ENCODE measurements at regions not wholly inside any gene's neighbourhood (a gene's known extent, or its start where the extent isn't known, plus 50 kb on each side); places are given as distances from the start of the nearest gene placed in this dataset.

GRCh38 chr16:86669285-86669805 lies 91.0 kb downstream of the FOXL1 start:
- TF ChIP-seq, protein P1, sequence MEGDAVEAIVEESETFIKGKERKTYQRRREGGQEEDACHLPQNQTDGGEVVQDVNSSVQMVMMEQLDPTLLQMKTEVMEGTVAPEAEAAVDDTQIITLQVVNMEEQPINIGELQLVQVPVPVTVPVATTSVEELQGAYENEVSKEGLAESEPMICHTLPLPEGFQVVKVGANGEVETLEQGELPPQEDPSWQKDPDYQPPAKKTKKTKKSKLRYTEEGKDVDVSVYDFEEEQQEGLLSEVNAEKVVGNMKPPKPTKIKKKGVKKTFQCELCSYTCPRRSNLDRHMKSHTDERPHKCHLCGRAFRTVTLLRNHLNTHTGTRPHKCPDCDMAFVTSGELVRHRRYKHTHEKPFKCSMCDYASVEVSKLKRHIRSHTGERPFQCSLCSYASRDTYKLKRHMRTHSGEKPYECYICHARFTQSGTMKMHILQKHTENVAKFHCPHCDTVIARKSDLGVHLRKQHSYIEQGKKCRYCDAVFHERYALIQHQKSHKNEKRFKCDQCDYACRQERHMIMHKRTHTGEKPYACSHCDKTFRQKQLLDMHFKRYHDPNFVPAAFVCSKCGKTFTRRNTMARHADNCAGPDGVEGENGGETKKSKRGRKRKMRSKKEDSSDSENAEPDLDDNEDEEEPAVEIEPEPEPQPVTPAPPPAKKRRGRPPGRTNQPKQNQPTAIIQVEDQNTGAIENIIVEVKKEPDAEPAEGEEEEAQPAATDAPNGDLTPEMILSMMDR (IDR thresholded peaks at IDR 0.05), result no peak
- TF ChIP-seq POLR2A (IDR thresholded peaks at IDR 0.05), result no peak

All from heart left ventricle (tissue), 13 donors.